Hematopoietic multipotent progenitor cell treated with erythropoietin and hydrocortisone succinate and interleukin-3 and kit ligand, for 15 days (in vitro differentiated cells): ENCODE measurements at regions not wholly inside any gene's neighbourhood (a gene's known extent, or its start where the extent isn't known, plus 50 kb on each side); places are given as distances from the start of the nearest gene placed in this dataset.

ENCODE experiments used
- DNase-seq: peaks from one replicate; pipeline ENCODE4 v3.0.0-alpha.2; 2015; ENCODE audit warnings: low spot score

DNA sequence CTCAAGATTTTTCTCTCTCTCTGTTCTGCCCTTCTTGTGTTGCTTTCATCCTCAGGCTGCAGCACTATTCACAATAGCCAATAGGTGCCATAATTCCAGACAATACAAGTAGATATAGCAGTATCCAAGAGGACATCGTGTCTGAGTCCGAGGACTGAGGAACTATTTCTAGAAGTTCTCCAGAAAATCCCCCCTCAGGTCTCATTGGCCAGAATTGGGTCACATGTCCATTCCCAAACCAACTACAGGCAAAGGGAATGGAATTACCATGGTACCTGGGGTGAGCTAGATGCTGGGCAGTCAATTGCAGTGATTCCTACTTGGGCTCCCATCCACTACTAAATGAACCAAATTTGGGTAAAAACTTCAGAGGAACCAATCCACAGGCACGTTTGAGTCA lies 301.9 kb upstream of the RASGEF1B start:
- DNase-seq, result no peak

DNA sequence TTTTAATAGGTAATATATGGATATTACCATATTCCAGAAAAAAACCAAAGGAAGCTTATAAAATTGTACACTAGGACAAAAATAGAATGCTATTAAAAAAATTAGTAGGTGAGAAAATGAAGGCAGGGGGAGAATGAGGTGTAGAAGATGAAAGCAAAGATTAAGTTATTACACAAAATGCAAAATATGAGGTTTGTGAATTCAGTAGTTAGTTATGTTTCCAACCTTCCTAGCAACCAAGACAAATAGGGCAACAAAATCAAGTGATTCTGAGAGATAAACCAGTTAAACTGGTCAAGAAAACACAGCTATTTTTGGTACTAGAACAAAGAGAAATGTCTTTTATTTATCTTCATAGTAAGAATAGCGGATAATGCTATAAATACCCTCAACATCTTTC lies 300.0 kb upstream of the RASGEF1B start:
- no peak for DNase-seq

DNA sequence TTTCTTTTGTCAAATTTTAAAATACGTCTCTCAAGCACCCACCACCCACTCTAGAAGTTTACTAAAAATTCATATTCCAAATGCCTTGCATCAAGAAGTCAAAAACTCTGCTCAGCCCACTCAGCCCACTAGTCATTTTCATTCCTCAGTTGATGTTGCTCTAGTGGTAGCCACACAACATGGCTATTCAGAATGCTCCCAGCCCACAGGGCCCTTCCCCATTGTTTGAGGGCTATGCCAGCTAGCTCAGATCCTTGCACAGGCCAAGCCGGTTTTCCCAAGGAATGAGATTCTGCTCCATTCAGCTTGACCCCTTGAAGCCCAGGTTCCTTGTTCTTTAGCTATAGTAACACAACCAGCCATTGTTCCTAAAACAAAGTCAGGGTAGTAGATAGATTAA lies 297.5 kb upstream of the RASGEF1B start:
- no peak for DNase-seq

DNA sequence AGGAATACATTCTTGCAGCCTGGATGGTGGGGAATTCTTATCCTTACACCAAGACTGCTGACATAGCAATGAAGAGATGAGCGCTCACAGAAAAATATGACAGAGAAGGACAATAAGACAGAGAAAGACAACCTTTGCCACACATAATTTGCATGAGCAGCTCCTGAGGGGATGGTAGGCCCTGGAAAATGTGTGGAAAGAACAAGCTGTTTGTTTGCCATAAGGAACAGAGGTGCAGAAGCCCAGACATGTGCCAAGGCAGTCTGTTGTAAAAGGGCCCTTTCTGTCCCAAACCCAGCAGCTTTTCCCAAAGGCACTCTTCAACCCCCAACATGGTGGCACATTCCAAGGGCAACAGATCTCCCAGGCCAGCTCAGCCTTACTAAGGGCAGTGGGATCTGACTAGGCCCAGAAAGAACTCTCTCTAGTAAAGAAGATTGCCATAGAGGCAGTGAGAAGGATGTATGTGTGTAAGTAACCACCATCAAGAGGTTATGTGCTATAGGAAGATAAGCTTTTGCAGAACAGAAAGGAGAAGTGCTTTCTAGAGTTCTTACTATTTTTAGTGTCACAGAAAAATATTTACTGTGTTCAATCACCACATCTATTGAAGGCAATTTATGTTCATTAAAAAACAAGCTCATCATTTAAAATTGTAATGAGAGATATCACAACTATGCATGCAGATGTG lies 287.0 kb upstream of the RASGEF1B start:
- DNase-seq, result no peak

DNA sequence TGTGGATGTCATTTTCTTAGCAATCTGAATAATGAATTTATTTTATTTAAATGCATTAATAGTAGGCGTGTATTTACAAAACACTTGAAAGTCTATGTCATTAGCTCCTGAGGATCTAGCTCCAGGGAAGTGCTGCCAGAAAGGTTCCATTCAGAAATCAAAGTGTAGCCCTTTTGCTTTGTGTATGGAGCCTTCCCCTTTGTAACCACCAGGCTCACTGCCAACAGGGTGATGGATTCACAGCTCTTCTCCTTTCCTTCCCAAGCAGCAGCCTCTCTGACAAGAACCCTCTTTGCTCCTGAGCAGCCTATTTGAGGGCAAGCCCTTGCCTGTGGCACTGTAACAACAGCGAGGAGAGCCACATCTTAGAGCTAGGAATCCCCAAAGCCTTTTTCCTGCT lies 286.0 kb upstream of the RASGEF1B start:
- no peak for DNase-seq

DNA sequence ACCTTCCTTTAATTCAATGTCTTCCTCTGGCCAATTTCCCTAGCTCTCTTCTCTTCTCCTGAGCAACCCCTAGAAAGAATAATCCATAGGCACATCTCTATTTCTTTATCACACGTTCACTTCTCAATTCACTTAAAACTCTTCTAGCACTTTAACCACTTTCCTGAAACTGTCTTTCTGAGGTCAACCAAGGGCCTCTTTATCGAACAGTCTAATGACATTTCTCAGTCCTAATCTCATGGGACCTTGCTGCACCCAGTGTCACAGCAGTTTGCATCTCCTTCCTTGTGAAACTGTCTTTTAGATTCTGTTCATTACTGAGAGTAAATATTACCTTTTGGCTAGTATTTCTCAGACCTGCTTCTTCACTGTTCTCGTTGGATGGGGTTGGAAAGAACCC lies 285.3 kb upstream of the RASGEF1B start:
- DNase-seq, result peak; percentile 31

DNA sequence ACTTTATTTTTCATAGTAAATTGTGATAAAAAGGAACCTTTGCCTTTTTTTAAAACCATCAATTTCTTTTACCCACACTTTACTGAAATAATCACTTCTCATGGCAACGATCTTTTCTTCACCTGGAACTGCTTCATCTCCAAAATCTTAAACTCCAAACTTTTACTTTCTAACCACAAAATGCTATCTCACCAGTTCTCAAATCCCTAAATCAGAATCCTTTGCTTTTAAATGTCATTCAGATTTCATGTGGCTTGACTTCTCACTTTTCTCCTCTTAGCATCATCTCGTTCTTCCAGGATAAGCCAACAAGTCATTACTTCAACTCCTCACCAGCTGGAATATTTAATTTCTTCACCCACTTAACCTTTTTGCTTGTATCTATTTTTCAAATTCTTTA lies 284.3 kb upstream of the RASGEF1B start:
- DNase-seq, result no peak

DNA sequence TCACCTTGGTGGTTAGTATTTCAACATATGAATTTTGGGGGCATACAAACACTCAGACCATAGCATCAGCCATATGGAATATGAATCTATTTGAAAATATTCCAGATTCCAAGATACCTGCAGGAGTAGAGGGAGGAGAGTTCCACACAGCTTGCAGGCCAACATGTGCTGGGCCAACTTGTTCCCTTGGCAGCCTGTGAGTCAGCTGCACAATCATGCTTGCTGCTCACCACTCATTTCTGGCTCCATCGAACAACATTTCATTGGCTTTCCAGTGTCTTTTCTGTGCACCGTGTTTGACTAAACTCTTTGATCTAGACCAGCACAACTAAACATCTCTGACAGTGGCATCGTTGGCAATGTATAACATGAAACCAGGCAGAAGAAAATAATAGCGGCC lies 282.5 kb upstream of the RASGEF1B start:
- no peak for DNase-seq

DNA sequence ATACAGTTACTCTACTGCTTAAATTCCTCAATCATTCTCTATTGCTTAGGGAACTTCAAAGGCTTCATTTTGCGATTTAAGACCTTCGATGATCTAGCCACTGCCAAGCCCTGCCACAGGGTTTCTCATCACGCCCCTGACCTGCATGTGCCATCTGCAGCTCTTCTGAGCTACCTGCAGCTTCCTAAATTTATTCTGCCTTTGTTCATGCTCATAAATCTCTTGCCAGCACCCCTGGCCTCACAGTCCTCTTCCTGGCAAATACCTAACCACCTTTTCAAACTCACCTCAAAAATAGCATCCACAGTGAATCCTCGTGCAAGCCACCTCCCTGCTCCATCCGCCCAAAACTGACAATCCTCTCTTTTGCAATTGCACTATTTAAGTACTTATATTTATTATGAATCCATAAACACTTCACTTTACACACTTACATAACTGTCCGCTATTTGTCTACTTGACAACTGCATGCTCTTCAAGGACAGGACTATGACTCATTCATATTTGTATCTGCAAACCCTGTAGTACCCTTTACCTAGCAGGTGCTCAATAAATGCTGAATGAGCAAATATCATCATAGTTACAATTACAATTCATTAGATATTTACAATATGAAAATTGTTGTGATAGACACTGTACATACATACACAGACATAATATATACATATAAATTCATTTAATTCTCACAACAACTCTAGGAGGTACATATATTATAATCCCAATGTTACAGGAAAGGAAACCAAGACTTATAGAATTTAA lies 280.0 kb upstream of the RASGEF1B start:
- DNase-seq, result no peak

DNA sequence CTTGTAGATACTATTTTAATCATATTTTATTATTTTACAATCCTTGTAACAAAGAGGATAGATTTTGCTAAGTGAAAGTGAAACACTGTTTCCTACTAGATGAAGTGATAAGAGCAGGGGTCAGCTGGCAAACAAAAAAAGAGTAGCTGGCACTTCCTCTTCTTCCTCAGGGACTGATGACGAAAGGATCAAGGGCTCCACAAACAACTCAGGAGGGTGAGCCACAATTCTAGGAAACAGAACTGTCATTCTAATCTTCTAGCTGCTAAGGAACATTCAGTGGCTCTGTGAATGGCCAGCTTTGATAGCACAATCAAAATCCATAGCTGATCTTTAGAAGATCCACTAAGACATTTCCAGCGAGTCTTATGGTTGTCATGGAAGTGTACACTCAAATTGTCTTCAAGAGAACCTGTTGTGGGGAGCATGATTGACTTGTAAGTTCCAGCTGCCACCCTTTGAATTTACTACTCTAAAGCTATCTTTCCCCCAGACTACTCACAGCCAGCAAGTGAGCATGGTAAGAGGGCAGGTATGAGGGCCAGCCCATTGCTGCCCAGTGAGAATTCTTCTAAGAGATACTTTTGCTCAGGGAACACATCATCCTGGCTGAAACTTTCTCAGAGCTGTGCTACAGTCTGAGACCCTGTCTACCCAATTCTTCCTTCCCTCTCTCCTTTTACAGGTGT lies 275.7 kb upstream of the RASGEF1B start:
- DNase-seq, result peak; percentile 34

DNA sequence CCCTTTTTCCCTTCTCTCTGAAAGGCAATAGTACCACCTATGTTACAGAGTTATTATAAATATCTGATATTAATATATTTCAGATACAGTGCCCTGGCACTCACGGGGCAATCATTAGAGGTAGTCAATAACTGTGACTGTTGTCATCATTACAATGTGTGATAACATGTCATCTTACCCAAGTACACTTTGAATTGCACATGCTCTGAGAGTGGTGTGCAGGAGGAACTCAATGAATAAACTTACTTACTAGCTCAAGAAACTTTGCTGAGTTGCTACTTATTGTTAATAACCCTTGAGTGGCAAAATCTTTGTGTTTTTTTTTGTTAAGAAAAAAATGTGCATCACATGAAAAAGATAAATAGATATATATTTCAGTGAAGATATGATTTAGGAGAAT lies 275.1 kb upstream of the RASGEF1B start:
- no peak for DNase-seq

DNA sequence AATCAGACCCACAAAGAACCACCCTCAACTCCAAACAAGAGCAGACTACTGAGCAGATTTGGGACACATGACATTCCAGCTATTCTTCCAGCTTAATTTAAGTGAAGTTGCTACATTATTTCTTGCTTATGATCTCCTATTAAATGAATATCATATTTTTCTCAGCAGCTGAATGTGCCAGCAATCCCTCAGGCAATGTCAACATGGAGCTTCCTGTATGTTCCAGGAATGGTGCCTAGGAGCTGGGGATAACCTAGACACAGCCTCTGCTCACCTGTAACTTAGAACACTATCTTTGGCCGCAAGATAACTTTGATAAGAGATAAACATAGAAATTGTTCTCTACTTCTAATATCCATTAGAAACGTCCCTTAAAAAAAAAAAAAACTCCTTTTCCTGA lies 274.4 kb upstream of the RASGEF1B start:
- no peak for DNase-seq

DNA sequence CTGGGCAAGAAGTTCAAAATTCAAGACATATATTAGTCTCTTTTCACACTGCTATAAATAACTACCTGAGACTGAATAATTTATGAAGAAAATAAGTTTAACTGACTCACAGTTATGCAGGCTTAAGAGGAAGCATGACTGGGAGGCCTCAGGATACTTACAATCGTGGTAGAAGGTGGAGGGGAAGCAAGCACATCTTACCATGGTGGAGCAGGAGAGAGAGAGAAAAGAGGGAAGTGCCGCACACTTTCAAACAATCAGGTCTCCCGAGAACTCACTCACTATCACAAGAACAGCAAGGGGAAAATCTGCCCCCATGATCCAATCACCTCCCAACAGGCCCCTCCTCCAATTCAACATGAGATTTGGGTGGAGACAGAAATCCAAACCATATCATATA lies 273.3 kb upstream of the RASGEF1B start:
- DNase-seq, result no peak

DNA sequence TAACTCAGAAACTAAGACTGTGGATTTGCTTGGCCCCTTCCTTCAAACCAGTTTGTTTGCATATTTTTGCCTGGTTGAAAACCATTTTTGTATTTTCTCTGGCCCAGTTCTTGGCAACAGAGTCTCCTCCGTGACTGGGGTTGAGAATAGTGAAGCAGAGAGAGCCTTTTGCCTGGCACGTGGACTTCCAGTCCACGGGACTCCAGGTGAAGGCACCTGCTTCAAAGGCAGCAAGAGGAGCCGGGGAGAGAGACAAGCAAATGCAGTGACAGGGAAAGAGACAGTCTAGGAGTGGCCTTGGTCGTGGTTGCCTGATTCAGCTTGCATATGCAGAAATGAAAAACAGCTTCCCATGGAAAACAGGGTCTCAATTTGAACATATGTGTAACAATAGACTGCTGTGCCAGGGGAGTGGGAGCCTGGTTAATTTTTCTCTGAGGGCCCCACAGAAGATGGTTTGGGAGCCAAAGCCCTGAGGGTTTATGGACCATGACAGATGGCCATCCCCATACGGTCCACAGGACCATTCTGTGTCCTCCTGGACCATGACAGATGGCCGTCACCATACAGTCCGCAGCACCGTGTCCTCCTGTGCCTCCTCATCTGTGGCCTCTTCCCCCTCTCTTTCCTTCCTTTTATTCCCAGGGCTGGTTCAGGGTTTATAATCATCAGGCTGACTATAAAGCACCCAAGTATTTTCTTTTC lies 272.2 kb upstream of the RASGEF1B start:
- DNase-seq, result no peak

DNA sequence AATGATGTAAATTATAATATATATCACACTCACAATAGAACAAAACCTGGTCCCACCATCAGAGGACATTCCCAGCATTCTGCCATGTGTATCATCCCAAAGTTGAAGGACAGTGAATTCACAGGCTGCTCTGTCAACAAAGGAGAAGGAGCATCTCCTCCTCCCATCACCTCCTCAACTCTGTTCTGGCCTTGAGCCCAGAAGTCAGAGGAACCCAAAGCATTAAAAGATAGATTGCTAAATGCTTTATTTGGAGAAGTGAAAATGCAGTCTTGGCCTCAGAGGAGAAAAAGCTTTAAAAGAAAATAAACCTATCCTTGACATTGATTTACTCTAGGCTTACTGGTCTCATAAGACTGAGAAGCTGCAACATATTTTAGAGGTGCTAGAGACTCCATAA lies 268.8 kb upstream of the RASGEF1B start:
- no peak for DNase-seq

DNA sequence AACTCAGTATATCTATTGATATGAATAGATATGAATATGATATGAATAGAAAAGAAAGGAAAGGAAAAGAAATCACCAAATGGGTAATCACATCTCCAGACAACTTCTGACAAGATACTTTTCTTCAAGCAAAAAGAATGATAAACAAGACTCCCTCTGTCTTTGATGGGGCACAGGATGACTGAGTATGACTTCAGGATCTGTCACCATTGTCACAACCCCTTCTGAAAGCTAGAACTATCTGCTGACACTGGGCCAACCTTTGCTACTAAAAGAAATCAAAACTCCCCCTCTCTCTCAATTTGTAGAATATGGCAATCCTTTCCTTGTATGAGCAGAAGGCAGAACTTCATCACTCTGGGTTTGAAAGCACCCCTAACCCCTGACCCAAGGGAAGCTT lies 267.2 kb upstream of the RASGEF1B start:
- DNase-seq, result no peak

DNA sequence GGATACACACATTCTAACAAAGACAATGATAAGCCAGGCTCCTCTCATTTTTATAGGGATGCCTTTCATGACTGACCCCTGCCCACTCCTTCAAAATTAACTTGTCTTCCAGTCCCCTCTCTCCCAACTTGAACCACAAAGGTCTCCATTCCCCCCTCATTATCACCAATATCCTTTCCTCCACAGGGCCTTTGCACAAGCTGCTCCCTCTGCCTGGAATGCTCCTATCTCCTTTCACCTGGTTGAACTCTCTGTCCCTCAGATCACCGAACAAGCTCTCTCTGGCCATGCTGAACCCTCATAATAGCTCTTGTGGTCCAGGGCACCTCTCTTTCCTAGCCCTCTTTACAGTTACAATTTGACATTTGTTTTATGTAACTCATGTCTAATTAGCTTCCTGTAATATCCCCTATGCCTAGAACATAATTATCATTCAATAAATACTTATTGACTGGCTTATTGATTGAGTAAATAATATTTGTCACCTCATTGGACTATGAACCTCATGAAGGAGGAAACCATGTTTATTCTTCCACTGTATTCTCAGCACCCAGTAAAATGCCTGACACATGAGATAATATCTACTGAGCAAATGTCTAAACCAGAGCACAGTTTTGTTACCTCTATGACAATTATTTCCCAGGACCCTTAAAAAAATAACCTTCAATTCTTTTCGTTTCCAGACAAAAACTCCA lies 266.3 kb upstream of the RASGEF1B start:
- DNase-seq, result no peak

DNA sequence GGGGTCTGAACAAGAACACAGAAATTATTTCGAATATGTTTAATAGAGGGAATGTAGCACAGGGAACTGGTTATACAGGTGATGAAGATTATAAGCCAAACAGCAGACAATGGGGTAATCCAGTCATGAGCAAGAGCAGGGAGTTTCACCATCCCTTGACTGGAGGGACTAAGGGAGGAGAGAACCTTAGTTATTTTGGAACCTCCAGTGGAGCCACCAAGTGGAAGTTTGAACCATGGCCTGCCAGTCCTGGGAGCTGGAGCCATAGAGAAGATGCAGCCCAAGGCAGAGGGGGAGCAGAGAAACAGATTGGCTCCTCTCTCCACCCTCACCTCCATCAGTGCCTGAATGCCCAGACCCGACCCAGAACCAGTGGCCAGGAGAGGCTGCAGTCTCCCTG lies 264.6 kb upstream of the RASGEF1B start:
- no peak for DNase-seq

DNA sequence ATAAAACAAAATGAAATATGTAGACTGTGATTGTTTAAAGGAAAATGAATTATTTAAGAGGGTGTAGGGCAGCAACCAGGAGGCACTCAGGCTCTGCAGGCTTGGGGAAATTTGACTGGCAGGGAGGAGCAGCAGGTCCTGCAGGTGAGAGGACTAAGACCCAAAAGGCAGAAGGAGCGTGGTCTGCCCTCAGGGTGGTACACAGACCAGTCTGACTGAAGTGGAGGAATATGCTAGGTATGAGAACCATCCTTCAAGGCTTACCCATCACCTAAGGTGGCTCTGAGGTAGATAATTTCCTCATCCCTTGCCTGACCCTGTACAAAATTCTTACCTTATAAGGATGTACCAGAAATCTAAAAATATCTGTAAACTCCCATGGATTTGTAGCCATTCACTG lies 261.3 kb upstream of the RASGEF1B start:
- DNase-seq, result no peak

DNA sequence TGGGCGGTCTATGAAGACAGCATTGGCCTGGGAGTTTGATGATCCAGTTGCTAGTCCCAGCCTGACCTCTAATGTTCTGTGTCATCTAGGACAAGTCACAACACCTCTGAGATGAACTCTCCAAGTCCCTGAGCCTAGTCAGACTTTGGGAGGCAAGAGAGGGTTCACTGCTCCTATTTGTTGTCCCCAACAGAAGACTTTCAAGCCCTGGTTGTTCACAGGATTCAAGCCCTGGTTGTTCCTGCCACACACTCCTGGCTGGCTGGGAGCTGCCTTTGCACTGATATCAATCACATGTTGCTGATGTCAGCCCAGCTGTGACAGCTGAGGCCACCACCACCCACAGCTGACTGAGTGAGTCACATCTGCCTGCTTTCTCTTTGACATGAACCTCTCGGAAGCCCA lies 253.2 kb upstream of the RASGEF1B start:
- peak; percentile 69 for DNase-seq

DNA sequence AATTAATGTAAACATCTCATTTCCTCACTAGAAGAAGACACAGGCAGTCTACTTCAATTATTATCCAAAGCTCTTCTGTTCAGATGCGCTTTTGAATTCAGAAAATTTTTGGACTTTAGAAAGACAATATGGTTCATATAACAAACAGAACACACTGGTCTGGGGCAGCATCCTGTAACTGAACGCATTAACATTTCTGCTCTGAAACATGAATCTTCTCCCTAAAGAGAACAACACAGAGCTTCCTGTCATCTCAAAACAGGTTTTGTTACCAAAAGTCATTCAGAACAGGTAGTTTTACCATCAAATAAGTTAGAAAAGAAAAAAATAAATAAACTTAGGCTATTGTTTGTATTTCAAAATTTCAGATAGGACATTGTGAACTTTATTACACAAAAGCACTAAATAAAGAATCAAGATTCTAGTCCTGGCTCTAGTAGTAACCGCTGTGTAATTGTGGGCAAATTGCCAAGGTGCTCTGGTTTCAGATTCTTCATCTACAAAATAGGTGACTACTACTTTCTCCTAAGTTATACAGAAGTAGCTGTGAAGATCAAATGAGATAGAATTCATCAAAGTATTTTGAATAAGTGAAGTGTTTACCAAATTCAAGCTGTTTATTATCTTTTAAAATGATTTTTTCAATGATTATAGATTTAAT lies 252.3 kb upstream of the RASGEF1B start:
- peak; percentile 48 for DNase-seq
